NCI-H748 treated with DMSO at 0.1 percent for 48 hours (cell line): ENCODE measurements at regions not wholly inside any gene's neighbourhood (a gene's known extent, or its start where the extent isn't known, plus 50 kb on each side); places are given as distances from the start of the nearest gene placed in this dataset.

Source experiments
- DNase-seq: peaks from one replicate; lab custom pipeline; 2025; lab: John Stamatoyannopoulos, UW

DNA sequence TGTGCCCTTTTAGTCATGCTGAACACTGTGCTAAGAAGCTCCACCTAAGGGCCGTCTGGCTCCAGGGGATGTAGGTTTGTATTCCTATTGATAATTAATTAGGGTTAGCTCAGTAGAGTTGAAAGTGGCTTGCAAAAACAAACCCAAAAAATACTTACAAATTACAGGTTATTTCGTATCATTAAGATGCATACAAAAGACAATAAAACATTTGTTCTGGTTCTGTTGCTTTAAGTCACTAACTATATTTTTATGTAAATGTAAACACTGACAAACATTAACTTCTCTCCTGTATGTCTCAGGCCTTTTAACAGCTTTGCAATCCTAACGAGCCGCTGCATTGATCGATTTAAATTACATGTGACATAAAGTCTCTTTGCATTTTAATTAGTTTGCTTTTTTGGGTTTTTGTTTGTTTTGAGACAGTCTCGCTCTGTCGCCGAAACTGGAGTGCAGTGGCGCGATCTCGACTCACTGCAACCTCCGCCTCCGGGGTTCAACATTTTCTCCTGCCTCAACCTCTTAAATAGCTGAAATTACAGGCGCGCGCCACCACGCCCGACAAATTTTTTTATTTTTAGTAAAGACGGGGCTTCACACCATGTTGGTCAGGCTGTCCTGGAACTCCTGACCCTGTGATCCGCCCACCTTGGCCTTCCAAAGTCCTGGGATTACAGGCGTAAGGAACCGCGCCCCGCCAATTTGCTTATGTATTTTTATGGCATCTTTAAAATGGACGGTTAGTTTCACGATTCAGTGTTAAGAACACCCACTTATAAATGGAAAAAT is 110.9 kb downstream of the HFE start:
- peak; percentile 85 for DNase-seq

- DNase-seq, result peak; percentile 85
Measured at GRCh38 chr6:26198722-26199056, 111.5 kb downstream of the HFE start.

DNA sequence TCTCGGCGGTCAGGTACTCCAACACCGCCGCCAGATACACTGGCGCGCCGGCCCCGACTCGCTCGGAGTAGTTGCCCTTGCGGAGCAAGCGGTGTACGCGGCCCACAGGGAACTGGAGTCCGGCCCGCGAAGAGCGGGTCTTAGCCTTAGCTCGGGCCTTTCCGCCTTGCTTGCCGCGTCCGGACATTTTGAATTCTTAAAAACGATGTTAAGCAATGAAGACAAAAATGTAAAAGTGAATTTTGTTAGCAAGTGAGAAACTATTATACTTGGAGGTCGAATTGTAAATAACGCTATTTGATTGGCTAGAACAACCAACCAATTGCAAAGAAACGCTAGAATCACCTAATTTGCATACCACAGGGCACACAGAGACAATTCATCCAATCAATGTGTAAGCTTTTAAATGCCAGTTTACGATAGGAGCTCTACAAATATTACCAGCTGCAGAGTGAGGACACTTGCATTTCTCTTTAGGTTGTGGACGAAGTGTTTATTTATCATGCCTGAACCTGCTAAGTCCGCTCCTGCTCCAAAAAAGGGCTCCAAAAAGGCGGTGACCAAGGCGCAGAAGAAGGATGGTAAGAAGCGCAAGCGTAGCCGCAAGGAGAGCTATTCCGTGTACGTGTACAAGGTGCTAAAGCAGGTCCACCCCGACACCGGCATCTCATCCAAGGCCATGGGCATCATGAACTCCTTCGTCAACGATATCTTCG is 112.0 kb downstream of the HFE start:
- DNase-seq, result peak; percentile 98

DNA sequence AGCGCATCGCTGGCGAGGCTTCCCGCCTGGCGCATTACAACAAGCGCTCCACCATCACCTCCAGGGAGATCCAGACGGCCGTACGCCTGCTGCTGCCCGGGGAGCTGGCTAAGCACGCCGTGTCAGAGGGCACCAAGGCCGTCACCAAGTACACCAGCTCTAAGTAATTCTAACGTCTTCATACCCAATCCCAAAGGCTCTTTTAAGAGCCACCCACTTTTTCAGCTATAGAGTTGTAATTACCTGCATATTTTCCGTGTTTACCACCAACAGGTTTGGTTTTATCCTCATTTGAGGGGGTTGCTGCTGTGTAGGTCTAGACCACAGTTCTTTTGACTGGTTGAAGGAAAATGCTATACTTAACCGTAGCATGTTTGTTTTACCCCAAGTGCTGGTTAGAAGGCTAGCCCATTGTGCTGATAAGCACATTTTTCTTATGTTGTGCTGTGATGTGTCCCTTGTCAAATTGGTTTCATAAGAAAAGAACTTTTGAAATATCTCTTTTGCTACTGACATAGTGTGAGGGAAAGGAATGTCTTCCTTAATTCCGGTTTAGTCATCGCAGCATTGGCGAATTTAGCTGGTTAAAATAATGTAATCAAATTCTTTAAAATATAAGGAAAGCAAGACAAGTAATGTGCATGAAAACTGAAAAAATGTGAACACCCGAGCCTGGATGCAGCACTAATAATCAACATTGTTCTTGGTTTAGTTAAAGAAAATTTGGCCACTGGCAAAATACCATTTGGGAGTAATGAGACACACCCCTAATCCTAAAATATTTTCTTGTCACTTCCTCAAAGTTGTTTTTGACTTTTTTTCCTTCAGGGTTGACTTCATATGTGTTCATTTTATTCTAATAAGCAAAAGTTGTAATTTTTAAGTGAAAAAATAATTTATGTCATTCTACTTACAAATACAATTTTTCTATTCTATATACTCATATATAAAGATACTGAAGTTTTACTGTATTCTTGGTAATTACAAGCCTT is 112.8 kb downstream of the HFE start:
- DNase-seq, result peak; percentile 84

- DNase-seq, result no peak
Measured at GRCh38 chr6:26200918-26201721, 113.9 kb downstream of the HFE start.

- no peak for DNase-seq
Measured at GRCh38 chr6:26202201-26202611, 115.0 kb downstream of the HFE start.

- no peak for DNase-seq
Measured at GRCh38 chr6:26202811-26203583, 115.8 kb downstream of the HFE start.

- DNase-seq, result peak; percentile 98
Measured at GRCh38 chr6:26204332-26205160, 117.3 kb downstream of the HFE start.

DNA sequence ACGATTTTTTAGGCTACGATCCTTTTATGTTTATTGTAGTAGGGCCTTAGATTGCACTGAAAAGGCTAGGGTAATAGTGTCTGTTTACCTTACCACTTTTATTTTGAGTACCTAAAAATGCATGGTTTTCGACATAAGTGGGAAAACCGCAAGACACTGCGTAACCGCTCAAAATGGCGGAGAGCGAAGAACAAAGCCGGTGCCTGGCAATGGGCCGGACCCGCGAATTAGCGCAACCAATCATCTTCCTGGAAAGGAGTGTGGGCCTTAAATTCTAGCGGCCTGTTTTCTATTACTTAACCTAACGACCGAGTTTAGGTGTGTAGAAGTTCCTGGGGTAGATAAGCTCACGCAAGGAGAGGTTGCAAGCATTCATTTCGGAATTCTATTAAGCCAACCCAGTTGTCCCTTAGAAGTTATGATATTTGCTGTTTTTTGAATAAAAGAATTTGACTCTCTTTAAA is 118.0 kb downstream of the HFE start:
- DNase-seq, result peak; percentile 96

DNA sequence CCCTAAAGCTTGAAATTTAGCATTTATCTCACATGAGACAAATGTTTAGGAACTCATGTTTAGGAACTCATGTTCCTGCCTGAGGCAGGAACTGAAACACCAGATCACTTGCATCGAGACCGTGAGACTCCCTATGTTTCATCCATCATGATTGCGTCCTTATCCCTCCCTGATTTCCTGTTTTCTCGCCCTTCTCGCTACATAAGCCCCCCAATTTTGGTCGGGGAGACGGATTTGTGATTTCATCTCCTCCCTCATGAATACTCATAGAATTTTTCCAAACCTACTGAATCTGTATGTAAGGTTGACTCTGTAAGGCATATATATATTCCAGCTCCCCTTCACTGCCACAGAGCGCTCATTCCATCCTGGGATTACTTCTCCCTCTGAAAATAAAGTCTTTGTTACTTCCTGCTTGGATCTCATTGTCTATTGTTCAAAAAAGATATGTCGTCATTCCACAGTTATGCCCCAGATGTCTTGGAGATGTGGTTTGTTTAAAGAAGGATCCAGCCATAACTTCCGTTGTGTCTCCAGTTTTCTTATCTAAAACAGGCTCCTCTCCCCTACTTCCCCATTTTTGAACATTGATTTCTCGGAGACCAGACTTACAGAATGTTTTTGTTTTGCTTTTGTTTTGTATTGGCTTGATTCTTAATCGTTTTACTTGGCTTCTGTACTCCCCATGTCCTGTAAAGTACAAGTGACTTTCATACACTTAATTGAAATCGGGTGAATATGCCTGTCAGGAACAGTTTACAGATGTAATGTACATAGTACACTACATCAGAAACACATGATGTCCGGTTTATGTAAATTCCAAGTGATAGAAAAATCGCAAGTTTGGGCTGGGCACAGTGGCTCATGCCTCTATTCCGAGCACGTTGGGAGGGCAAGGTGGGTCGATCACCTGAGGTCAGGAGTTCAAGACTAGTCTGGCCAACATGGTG is 118.7 kb downstream of the HFE start:
- DNase-seq, result no peak

DNA sequence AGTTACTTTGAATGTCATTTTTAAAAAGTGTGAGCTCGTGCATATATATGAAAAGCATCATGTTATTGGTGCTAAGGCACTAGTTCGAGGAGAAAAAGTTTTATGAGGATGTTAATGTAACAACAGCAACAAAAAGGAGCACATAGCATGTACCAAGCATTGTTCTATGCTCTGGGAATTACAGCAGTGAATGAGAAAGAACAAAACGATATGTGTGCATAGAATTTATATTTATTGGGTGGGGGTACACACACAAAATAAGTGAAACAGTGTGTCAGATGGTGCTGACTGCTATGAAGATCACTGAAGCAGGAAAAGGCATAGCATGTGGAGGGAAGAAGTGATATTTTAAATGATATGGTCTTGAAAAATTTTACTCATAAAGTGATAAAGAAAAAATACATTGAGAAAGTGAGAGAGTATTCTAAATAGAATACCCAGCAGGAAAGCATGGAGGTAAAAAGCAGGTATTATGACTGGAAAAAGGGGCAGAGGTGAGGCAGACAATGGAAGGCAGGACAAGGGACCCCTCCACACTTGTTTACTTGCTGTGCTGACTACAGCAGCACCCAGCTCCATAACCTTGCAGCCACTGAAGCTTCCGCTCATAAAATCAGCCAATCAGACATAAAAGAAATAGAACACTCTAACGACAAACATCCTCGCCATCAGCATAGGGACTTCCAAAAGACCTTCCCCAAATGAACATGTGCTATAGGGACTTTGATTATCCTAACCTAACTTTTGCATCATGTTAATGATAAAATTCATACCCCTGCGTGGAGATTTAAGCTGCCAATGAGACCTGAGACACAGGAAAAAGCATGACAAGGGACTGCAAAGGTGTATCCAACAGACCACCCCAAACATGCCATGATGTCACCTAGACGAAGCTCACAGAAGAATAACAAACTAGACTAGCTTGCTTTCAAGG is 119.9 kb downstream of the HFE start:
- no peak for DNase-seq

- no peak for DNase-seq
Measured at GRCh38 chr6:26211963-26212362, 124.7 kb downstream of the HFE start.

DNA sequence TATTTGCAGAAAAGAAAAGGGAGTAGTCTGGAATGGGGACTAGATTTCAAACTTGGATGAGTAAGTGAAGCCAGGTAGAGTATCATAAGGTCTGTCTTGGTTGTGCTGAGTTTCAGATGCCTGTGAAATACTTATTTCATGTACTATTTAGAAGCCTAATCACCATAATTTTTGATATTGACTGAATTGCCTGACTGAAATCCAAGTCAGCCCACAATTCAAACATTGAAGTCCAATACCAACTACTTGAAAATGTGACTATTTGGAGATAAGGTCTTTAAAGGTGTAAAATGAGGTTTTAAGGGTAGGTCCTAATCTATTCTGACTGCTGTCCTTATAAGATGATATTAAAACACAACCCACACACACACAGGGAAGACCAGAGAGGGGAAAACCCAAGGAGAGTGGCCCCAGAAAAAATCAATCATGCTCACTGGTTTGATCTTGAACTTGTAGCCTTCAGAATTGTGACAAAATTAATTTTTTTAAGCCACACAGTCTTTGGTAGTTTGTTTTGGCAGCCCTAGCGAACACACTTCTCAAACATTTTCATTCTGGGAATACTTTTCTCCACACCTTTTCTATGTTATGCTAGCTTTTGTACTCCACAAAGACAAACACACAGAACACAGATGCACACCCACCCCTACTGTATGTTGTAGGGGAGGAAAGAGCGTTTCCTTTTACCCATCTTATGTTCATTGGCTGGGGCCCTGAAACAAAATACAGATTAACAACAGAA is 126.3 kb downstream of the HFE start:
- DNase-seq, result no peak

- no peak for DNase-seq
Measured at GRCh38 chr6:26214803-26215584, 127.8 kb downstream of the HFE start.

GRCh38 chr6:26215585-26216358 is 128.5 kb downstream of the HFE start:
- no peak for DNase-seq
